WI38 (cell line): ENCODE measurements at regions not wholly inside any gene's neighbourhood (a gene's known extent, or its start where the extent isn't known, plus 50 kb on each side); places are given as distances from the start of the nearest gene placed in this dataset.

Experiments used
- H3K4me3 ChIP-seq: 2 replicates; pipeline ENCODE4 v1.5.1; 2011; ENCODE audit warnings: low read depth, mild to moderate bottlenecking, control low read depth, low read length
- TF ChIP-seq, protein P1 (sequence below): IDR thresholded peaks from 2 replicates; pipeline ENCODE4 v1.5.1; 2012; ENCODE audit warnings: low read depth, mild to moderate bottlenecking, control low read depth, low read length

DNA sequence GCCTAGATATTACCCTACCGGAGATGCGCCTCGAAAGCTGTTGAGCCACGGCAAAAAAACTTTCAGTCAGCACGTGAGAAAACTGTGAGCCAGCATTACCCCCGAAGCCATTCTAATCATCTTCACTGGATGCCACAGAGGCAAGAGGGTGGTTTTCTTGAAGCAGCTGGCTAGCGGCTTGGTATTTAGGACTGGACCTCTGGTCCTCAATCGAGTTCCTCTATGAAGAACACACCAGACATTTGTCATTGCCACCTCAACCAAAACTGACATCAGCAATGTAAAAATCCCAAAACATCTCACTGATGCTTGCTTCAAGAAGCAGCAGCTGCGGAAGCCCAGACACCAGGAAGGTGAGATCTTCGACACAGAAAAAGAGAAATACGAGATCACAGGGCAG lies 52.8 kb upstream of the SLC66A3 start:
- TF ChIP-seq, protein P1, sequence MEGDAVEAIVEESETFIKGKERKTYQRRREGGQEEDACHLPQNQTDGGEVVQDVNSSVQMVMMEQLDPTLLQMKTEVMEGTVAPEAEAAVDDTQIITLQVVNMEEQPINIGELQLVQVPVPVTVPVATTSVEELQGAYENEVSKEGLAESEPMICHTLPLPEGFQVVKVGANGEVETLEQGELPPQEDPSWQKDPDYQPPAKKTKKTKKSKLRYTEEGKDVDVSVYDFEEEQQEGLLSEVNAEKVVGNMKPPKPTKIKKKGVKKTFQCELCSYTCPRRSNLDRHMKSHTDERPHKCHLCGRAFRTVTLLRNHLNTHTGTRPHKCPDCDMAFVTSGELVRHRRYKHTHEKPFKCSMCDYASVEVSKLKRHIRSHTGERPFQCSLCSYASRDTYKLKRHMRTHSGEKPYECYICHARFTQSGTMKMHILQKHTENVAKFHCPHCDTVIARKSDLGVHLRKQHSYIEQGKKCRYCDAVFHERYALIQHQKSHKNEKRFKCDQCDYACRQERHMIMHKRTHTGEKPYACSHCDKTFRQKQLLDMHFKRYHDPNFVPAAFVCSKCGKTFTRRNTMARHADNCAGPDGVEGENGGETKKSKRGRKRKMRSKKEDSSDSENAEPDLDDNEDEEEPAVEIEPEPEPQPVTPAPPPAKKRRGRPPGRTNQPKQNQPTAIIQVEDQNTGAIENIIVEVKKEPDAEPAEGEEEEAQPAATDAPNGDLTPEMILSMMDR: no peak
- H3K4me3 ChIP-seq: no peak overlapping the region

DNA sequence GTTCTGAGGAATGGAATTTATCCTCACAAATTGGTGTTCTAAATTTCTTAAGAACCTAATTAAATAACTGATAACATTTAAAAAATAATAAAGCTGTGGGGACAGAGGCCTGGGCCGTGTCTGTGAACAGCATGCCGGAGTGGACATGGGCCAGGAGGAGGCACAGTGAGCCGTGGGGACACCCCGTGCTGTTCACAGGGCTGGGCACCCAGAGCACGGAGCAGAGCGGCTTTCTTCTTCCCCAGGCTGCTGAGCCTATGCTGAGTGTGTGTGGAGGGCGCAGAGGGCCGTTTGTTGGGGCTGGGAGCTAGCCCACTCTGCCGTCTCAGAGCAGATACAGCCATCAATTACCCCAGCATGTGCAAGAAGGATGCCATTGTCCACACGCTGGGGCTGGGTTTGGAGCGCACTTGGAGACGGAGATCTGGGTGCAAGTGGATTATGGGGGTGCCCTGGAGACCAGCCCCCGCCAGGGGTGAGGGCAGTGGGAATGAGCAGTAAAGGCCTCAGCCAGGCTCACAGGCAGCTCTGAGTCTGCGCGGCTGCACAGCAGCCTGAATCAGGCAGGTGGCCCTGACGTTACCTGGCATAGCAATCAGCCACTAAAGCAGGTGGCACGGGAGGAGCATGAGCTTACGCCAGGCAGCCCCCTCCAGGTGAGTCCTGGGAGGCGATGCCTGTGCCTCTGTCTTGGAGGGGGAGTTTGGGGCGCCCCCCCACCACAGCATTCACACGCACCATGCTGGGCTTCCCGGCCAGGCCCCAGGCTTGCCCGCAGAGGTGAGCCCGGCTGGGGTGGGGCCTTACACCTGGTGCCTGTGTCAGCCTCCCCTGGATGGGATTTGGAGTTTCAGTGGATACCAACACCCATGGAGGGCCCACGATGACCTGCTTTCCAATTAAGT lies 52.1 kb upstream of the SLC66A3 start:
- TF ChIP-seq, protein P1: no peak
- no peak overlapping the region for H3K4me3 ChIP-seq

DNA sequence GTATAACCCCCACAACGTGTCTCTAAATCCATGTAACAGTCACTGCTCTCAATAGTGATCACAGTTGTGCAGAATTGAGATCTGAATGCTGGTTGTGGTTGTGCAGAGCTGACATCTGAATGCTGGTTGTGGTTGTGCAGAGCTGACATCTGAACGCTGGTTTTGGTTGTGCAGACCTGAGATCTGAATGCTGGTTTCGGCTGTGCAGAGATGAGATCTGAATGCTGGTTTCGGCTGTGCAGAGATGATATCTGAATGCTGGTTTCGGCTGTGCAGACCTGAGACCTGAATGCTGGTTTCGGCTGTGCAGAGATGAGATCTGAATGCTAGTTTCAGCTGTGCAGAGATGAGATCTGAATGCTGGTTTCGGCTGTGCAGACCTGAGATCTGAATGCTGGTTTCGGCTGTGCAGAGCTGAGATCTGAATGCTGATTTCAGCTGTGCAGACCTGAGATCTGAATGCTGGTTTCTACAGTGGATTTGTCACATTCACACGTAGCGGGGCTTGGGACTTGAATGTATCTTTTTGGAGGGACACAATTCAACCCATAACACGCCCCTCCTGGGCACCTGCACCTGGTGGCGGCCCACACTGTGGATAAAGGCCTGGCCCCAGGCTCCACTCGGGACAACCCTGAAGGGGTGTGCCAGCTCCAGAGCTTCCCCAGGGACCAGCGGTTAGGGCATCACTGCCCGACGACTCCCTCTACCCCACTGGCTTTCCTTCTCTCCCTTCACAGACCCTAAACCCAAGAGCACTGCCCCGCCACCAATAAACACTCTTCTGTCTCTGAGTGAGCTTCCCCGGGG lies 51.1 kb upstream of the SLC66A3 start:
- H3K4me3 ChIP-seq: no peak overlapping the region
- TF ChIP-seq, protein P1: no peak

DNA sequence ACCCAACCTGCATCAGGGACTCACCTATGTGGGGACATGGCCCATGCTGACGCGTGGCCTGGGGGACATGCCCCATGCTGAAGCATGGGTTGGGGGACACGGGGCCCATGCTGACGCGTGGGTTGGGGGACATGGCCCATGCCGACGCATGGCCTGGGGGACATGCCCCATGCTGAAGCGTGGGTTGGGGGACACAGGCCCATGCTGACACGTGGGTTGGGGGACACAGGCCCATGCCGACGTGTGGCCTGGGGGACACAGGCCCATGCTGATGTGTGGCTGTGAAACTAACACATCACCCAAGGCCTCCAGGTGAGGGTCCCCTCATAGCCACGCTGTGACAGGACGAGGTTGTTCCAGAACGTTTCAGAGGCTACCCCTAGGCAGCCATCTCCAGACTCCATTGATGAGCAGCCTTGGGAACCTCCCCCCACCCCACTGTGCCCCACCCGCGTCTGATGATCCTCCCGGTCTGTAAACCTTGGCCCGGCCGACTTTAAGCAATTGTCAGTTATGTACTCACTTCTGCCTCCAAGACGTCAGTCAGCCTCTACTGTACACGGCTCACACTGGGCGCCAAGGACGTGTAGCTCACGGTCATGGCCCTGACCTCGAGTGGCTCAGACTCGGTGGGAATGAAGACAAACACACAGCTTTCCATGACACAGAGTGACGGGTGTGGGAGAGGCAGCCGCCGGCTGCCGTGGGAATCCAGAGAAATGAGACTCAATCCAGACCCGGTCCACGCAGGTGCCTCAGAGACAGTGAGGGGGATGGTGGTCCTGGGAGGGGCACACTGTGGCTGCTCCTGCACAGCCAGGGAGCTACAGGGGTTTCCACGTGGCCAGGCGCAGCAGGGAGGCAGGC lies 50.2 kb upstream of the SLC66A3 start:
- TF ChIP-seq, protein P1: no peak
- H3K4me3 ChIP-seq: no peak overlapping the region
